ENCODE measurements at regions not wholly inside any gene's neighbourhood (a gene's known extent, or its start where the extent isn't known, plus 50 kb on each side); places are given as distances from the start of the nearest gene placed in this dataset.

- DNase-seq, result no peak
These were observed 87.1 kb upstream of the CACNA1E start for GRCh38 chr1:181396171-181396670.

GRCh38 chr1:181396811-181397210 lies 86.5 kb upstream of the CACNA1E start:
- no peak for DNase-seq

GRCh38 chr1:181397845-181398244 lies 85.5 kb upstream of the CACNA1E start:
- no peak for DNase-seq

- DNase-seq, result no peak
These were observed 84.8 kb upstream of the CACNA1E start for GRCh38 chr1:181398544-181398943.

GRCh38 chr1:181405584-181405983 lies 77.7 kb upstream of the CACNA1E start:
- no peak for DNase-seq

- no peak for DNase-seq
These were observed 76.3 kb upstream of the CACNA1E start for GRCh38 chr1:181406989-181407388.

- DNase-seq, result no peak
These were observed 73.3 kb upstream of the CACNA1E start for GRCh38 chr1:181409981-181410380.

- DNase-seq, result no peak
These were observed 70.6 kb upstream of the CACNA1E start for GRCh38 chr1:181412746-181413145.

GRCh38 chr1:181413195-181413815 lies 70.0 kb upstream of the CACNA1E start:
- no peak for DNase-seq

- no peak for DNase-seq
These were observed 69.5 kb upstream of the CACNA1E start for GRCh38 chr1:181413836-181414235.

- DNase-seq, result no peak
These were observed 67.0 kb upstream of the CACNA1E start for GRCh38 chr1:181416268-181416860.

- no peak for DNase-seq
These were observed 65.4 kb upstream of the CACNA1E start for GRCh38 chr1:181417915-181418314.

- peak; percentile 58 for DNase-seq
These were observed 59.9 kb upstream of the CACNA1E start for GRCh38 chr1:181423301-181423918.

GRCh38 chr1:181424786-181425403 lies 58.4 kb upstream of the CACNA1E start:
- DNase-seq, result peak; percentile 62

- DNase-seq, result no peak
These were observed 57.8 kb upstream of the CACNA1E start for GRCh38 chr1:181425566-181425965.

GRCh38 chr1:181429462-181429861 lies 53.9 kb upstream of the CACNA1E start:
- no peak for DNase-seq

- DNase-seq, result no peak
These were observed 53.1 kb upstream of the CACNA1E start for GRCh38 chr1:181430015-181430885.

Data from DMS153 (cell line).